22Rv1 (cell line): ENCODE measurements at regions not wholly inside any gene's neighbourhood (a gene's known extent, or its start where the extent isn't known, plus 50 kb on each side); places are given as distances from the start of the nearest gene placed in this dataset.

Experiments used
- CTCF ChIP-seq: fragments of 450-650 bp; IDR thresholded peaks from 2 replicates; pipeline ENCODE4 v1.5.1; 2017; ENCODE audit warnings: mild to moderate bottlenecking
- ZFX ChIP-seq: fragments of 450-650 bp; IDR thresholded peaks from 2 replicates; pipeline ENCODE4 v1.6.1; 2017; ENCODE audit warnings: antibody characterized with exemption, borderline replicate concordance

- TF ChIP-seq CTCF (no peak), ZFX (no peak)
Measured at GRCh38 chr12:42791399-42791798, 201.9 kb upstream of the PRICKLE1 start.
